Neuronal stem cell (in vitro differentiated cells): ENCODE measurements at regions not wholly inside any gene's neighbourhood (a gene's known extent, or its start where the extent isn't known, plus 50 kb on each side); places are given as distances from the start of the nearest gene placed in this dataset.

ENCODE experiments used
- DNase-seq: peaks from one replicate; pipeline ENCODE4 v3.0.0-alpha.2; 2013; ENCODE audit warnings: low spot score
- H2AFZ ChIP-seq: one replicate; pipeline ENCODE4 v1.6.1; 2013; ENCODE audit warnings: mild to moderate bottlenecking, low read length, inconsistent platforms
- H2AK5ac ChIP-seq: 2 replicates; pipeline ENCODE4 v1.6.1; 2013; ENCODE audit warnings: low read depth, mild to moderate bottlenecking, inconsistent platforms, low read length, moderate library complexity, mixed read lengths
- H2BK120ac ChIP-seq: 2 replicates; pipeline ENCODE4 v1.6.1; 2013; ENCODE audit warnings: low read depth, mild to moderate bottlenecking, inconsistent platforms, low read length, moderate library complexity, mixed read lengths
- H2BK12ac ChIP-seq: one replicate; pipeline ENCODE4 v1.6.1; 2013; ENCODE audit warnings: low read length, inconsistent platforms
- H2BK15ac ChIP-seq: 2 replicates; pipeline ENCODE4 v1.6.1; 2013; ENCODE audit warnings: mild to moderate bottlenecking, low read length, inconsistent platforms, mixed read lengths
- H2BK5ac ChIP-seq: one replicate; pipeline ENCODE4 v1.6.1; 2013; ENCODE audit warnings: inconsistent platforms, mild to moderate bottlenecking, low read length, moderate library complexity
- H3K14ac ChIP-seq: one replicate; pipeline ENCODE4 v1.6.1; 2013; ENCODE audit warnings: low read length, inconsistent platforms
- H3K18ac ChIP-seq: 2 replicates; pipeline ENCODE4 v1.6.1; 2013; ENCODE audit warnings: low read length, inconsistent platforms
- H3K23ac ChIP-seq: 2 replicates; pipeline ENCODE4 v1.6.1; 2013; ENCODE audit warnings: low read depth, mild to moderate bottlenecking, mixed read lengths, low read length, inconsistent platforms; ENCODE audit not compliant: poor library complexity
- H3K27ac ChIP-seq: replicated peaks from 3 replicates; pipeline ENCODE4 v1.5.1; 2013; ENCODE audit warnings: low read length, inconsistent platforms
- H3K27me3 ChIP-seq, 3 experiments: 2 replicates each; pipeline ENCODE4 v1.6.1; 2013; ENCODE audit warnings: low read length in 3 of 3, mild to moderate bottlenecking in 2 of 3, inconsistent platforms in 1 of 3, low read depth in 1 of 3, mixed read lengths in 1 of 3, moderate library complexity in 1 of 3; ENCODE audit not compliant: control insufficient read depth in 3 of 3, insufficient read depth in 3 of 3
- H3K36me3 ChIP-seq, 2 donors: replicated peaks in 1 of 2; 2 replicates each; pipeline ENCODE4 v1.6.1; 2013; ENCODE audit warnings: low read length in 2 of 2; ENCODE audit not compliant: control insufficient read depth in 2 of 2, insufficient read depth in 2 of 2
- H3K4ac ChIP-seq: 2 replicates; pipeline ENCODE4 v1.6.1; 2013; ENCODE audit warnings: inconsistent platforms, mild to moderate bottlenecking, low read length, moderate library complexity
- H3K4me1 ChIP-seq, 2 donors: 1 replicate in 1 of 2; 2 replicates in 1 of 2; pipeline ENCODE4 v1.6.1; 2013; ENCODE audit warnings: low read length in 2 of 2, low read depth in 1 of 2; ENCODE audit not compliant: control insufficient read depth in 2 of 2, insufficient read depth in 1 of 2
- H3K4me2 ChIP-seq: one replicate; pipeline ENCODE4 v1.6.1; 2013; ENCODE audit warnings: mild to moderate bottlenecking, low read length, inconsistent platforms; ENCODE audit not compliant: insufficient read depth, poor library complexity, severe bottlenecking
- H3K4me3 ChIP-seq, 2 donors: 2 replicates each; pipeline ENCODE4 v1.5.1; 2013; ENCODE audit warnings: low read length in 2 of 2, mild to moderate bottlenecking in 2 of 2, inconsistent platforms in 1 of 2, moderate library complexity in 1 of 2
- H3K79me1 ChIP-seq: one replicate; pipeline ENCODE4 v1.6.1; 2013; ENCODE audit warnings: low read depth, mild to moderate bottlenecking, inconsistent platforms, low read length, moderate library complexity
- H3K9ac ChIP-seq: one replicate; pipeline ENCODE4 v1.6.1; 2013; ENCODE audit warnings: mild to moderate bottlenecking, low read depth, low read length, inconsistent platforms; ENCODE audit not compliant: poor library complexity
- H3K9me3 ChIP-seq, 2 donors: replicated peaks in 1 of 2; 2 replicates each; pipeline versions ENCODE3 to v1.6.1; 2013; ENCODE audit warnings: low read length in 2 of 2, mild to moderate bottlenecking in 2 of 2, inconsistent platforms in 1 of 2, low read depth in 1 of 2, mixed read lengths in 1 of 2, moderate library complexity in 1 of 2; ENCODE audit not compliant: control insufficient read depth in 2 of 2, insufficient read depth in 1 of 2
- H4K8ac ChIP-seq: one replicate; pipeline ENCODE4 v1.6.1; 2013; ENCODE audit warnings: low read depth, mild to moderate bottlenecking, inconsistent platforms, low read length, moderate library complexity
- H4K91ac ChIP-seq: one replicate; pipeline ENCODE4 v1.6.1; 2013; ENCODE audit warnings: low read length, low read depth, mild to moderate bottlenecking, inconsistent platforms; ENCODE audit not compliant: poor library complexity
- WGBS, 2 donors: extraction: QIAGEN DNeasy Blood & Tissue Kit; methylation state at CpG; one replicate each; pipeline ENCODE4 v1.1.7; 2013; ENCODE audit warnings: missing lambda C conversion rate in 2 of 2, mixed read lengths in 1 of 2; ENCODE audit not compliant: insufficient read length in 2 of 2, insufficient replicate concordance in 1 of 2; ENCODE audit errors: extremely low coverage in 2 of 2; 5-methylcytosine and 5-hydroxymethylcytosine counted together

- H3K18ac ChIP-seq: no peak overlapping the region
- no peak overlapping the region for H3K23ac ChIP-seq
- no peak overlapping the region for H4K8ac ChIP-seq
- no peak overlapping the region for H2BK15ac ChIP-seq
- no peaks in the 10 kb centered on the region for H3K36me3 ChIP-seq
- H3K14ac ChIP-seq: no peak overlapping the region
- H3K27me3 ChIP-seq: no peaks in the 10 kb centered on the region
- H2BK120ac ChIP-seq: no peak overlapping the region
- H4K91ac ChIP-seq: no peak overlapping the region
- no peak overlapping the region for H3K9ac ChIP-seq
- H3K4me1 ChIP-seq: peaks cover 0 to 3% of the 10 kb centered on the region in 2 donors
- no peak overlapping the region for H2AK5ac ChIP-seq
- no peak overlapping the region for H2AFZ ChIP-seq
- no CpG with 5 or more reads among the region's 2 CpGs for WGBS, 2 donors
- no peaks in the 10 kb centered on the region for H3K79me1 ChIP-seq
- H3K4ac ChIP-seq: no peak overlapping the region
- DNase-seq: no peak
- no peak overlapping the region for H3K4me3 ChIP-seq
- no peaks in the 10 kb centered on the region for H3K9me3 ChIP-seq
- no peak overlapping the region for H3K4me2 ChIP-seq
- no peak overlapping the region for H3K27ac ChIP-seq
- no peak overlapping the region for H2BK5ac ChIP-seq
- no peak overlapping the region for H2BK12ac ChIP-seq
Measured at GRCh38 chr14:37844614-37845013, 249.2 kb downstream of the TTC6 start.

GRCh38 chr14:37848985-37849621, 253.7 kb downstream of the TTC6 start:
- no peak overlapping the region for H3K27ac ChIP-seq
- no CpG with 5 or more reads among the region's 2 CpGs for WGBS, 2 donors
- H3K36me3 ChIP-seq: no peaks in the 10 kb centered on the region
- no peak overlapping the region for H2BK120ac ChIP-seq
- H4K91ac ChIP-seq: no peak overlapping the region
- no peak overlapping the region for H2AK5ac ChIP-seq
- H3K14ac ChIP-seq: no peak overlapping the region
- no peak overlapping the region for H2BK12ac ChIP-seq
- no peaks in the 10 kb centered on the region for H3K9me3 ChIP-seq
- no peak overlapping the region for H2BK15ac ChIP-seq
- no peak overlapping the region for H2AFZ ChIP-seq
- H3K4me2 ChIP-seq: no peak overlapping the region
- H3K9ac ChIP-seq: no peak overlapping the region
- H3K27me3 ChIP-seq: no peaks in the 10 kb centered on the region
- no peak overlapping the region for H3K23ac ChIP-seq
- H4K8ac ChIP-seq: no peak overlapping the region
- peaks cover 0 to 3% of the 10 kb centered on the region in 2 donors for H3K4me1 ChIP-seq
- H2BK5ac ChIP-seq: no peak overlapping the region
- no peaks in the 10 kb centered on the region for H3K79me1 ChIP-seq
- DNase-seq: no peak
- H3K18ac ChIP-seq: no peak overlapping the region
- H3K4ac ChIP-seq: no peak overlapping the region
- H3K4me3 ChIP-seq: no peak overlapping the region

GRCh38 chr14:37851054-37851453, 255.6 kb downstream of the TTC6 start:
- H3K9ac ChIP-seq: no peak overlapping the region
- no peak overlapping the region for H3K4me3 ChIP-seq
- H3K27ac ChIP-seq: no peak overlapping the region
- no peak overlapping the region for H2AFZ ChIP-seq
- no peaks in the 10 kb centered on the region for H3K79me1 ChIP-seq
- H2BK12ac ChIP-seq: no peak overlapping the region
- no peaks in the 10 kb centered on the region for H3K36me3 ChIP-seq
- H3K9me3 ChIP-seq: no peaks in the 10 kb centered on the region
- WGBS, 2 donors: no CpG with 5 or more reads among the region's 1 CpG
- H3K18ac ChIP-seq: no peak overlapping the region
- DNase-seq: no peak
- no peak overlapping the region for H3K14ac ChIP-seq
- no peak overlapping the region for H4K8ac ChIP-seq
- H3K4me2 ChIP-seq: no peak overlapping the region
- no peak overlapping the region for H2AK5ac ChIP-seq
- H3K4ac ChIP-seq: no peak overlapping the region
- no peaks in the 10 kb centered on the region for H3K27me3 ChIP-seq
- no peak overlapping the region for H2BK15ac ChIP-seq
- H2BK120ac ChIP-seq: no peak overlapping the region
- H3K4me1 ChIP-seq: no peaks in the 10 kb centered on the region
- no peak overlapping the region for H3K23ac ChIP-seq
- no peak overlapping the region for H2BK5ac ChIP-seq
- H4K91ac ChIP-seq: no peak overlapping the region

- H3K9me3 ChIP-seq: no peaks in the 10 kb centered on the region
- H4K8ac ChIP-seq: no peak overlapping the region
- no peak overlapping the region for H2BK120ac ChIP-seq
- no peaks in the 10 kb centered on the region for H3K4me1 ChIP-seq
- no peak overlapping the region for H2AFZ ChIP-seq
- H2AK5ac ChIP-seq: no peak overlapping the region
- H3K36me3 ChIP-seq: no peaks in the 10 kb centered on the region
- peaks cover 0 to 2% (median 0%) of the 10 kb centered on the region in 3 experiments for H3K27me3 ChIP-seq
- H3K79me1 ChIP-seq: no peaks in the 10 kb centered on the region
- H3K27ac ChIP-seq: no peak overlapping the region
- no peak overlapping the region for H2BK12ac ChIP-seq
- DNase-seq: no peak
- no peak overlapping the region for H3K4me2 ChIP-seq
- no CpG with 5 or more reads among the region's 1 CpG for WGBS, 2 donors
- no peak overlapping the region for H3K9ac ChIP-seq
- no peak overlapping the region for H2BK5ac ChIP-seq
- no peak overlapping the region for H3K14ac ChIP-seq
- H3K18ac ChIP-seq: no peak overlapping the region
- H3K4ac ChIP-seq: no peak overlapping the region
- H2BK15ac ChIP-seq: no peak overlapping the region
- H3K23ac ChIP-seq: no peak overlapping the region
- no peak overlapping the region for H3K4me3 ChIP-seq
- no peak overlapping the region for H4K91ac ChIP-seq
Measured at GRCh38 chr14:37855871-37856270, 260.4 kb downstream of the TTC6 start.
